ENCODE measurements at regions not wholly inside any gene's neighbourhood (a gene's known extent, or its start where the extent isn't known, plus 50 kb on each side); places are given as distances from the start of the nearest gene placed in this dataset.

GRCh38 chr11:38456371-38456770, 1858.3 kb upstream of the RAG2 start:
- no peaks in the 10 kb centered on the region for H3K27me3 ChIP-seq (replicated peaks; ENCODE audit: insufficient read depth)
- H3K4me2 ChIP-seq (ENCODE audit: unreplicated experiment) = no peak overlapping the region
- no peak overlapping the region for H3K27ac ChIP-seq
- H3K9me3 ChIP-seq (ENCODE audit: low read depth) = no peaks in the 10 kb centered on the region
- no peaks in the 10 kb centered on the region for H3K79me2 ChIP-seq (ENCODE audit: insufficient read depth)
- no peaks in the 10 kb centered on the region for H4K20me1 ChIP-seq (ENCODE audit: insufficient read depth)
- in situ Hi-C loops (cut with MboI) = no loop called here
- H2AFZ ChIP-seq = no peak overlapping the region
- WGBS, 2 experiments (ENCODE audit: low coverage in 1 of 2, low lambda C conversion rate in 2 of 2, missing lambda C conversion rate in 2 of 2) = 5 to 15% methylated on average over 3 of the region's 3 CpGs
- no peaks in the 10 kb centered on the region for H3K36me3 ChIP-seq (ENCODE audit: low read depth)
- DNase-seq = no peak
- H3K4me3 ChIP-seq = no peak overlapping the region
- H3K9me2 ChIP-seq (ENCODE audit: insufficient read depth) = no peaks in the 10 kb centered on the region
- H3F3A ChIP-seq (ENCODE audit: insufficient read depth) = no peaks in the 10 kb centered on the region
- H3K9ac ChIP-seq = no peak overlapping the region
- TF ChIP-seq EZH2phosphoT487 (IDR thresholded peaks at IDR 0.05; ENCODE audit: insufficient read depth, low read depth) = no peak
- no peak for TF ChIP-seq EZH2 (IDR thresholded peaks at IDR 0.05; ENCODE audit: insufficient read depth, poor library complexity, severe bottlenecking)
- no peaks in the 10 kb centered on the region for H3K4me1 ChIP-seq (ENCODE audit: insufficient read depth)

- H4K20me1 ChIP-seq (ENCODE audit: insufficient read depth) = no peaks in the 10 kb centered on the region
- H3K4me3 ChIP-seq = no peak overlapping the region
- no peak overlapping the region for H2AFZ ChIP-seq
- TF ChIP-seq EZH2 (IDR thresholded peaks at IDR 0.05; ENCODE audit: insufficient read depth, poor library complexity, severe bottlenecking) (no peak), EZH2phosphoT487 (IDR thresholded peaks at IDR 0.05; ENCODE audit: insufficient read depth, low read depth) (no peak)
- H3K79me2 ChIP-seq (ENCODE audit: insufficient read depth) = no peaks in the 10 kb centered on the region
- no peaks in the 10 kb centered on the region for H3K36me3 ChIP-seq (ENCODE audit: low read depth)
- H3F3A ChIP-seq (ENCODE audit: insufficient read depth) = no peaks in the 10 kb centered on the region
- H3K9ac ChIP-seq = no peak overlapping the region
- in situ Hi-C loops (cut with MboI) = no loop called here
- no peaks in the 10 kb centered on the region for H3K27me3 ChIP-seq (replicated peaks; ENCODE audit: insufficient read depth)
- H3K9me2 ChIP-seq (ENCODE audit: insufficient read depth) = no peaks in the 10 kb centered on the region
- no peak overlapping the region for H3K4me2 ChIP-seq (ENCODE audit: unreplicated experiment)
- H3K9me3 ChIP-seq (ENCODE audit: low read depth) = no peaks in the 10 kb centered on the region
- no peaks in the 10 kb centered on the region for H3K4me1 ChIP-seq (ENCODE audit: insufficient read depth)
- no peak overlapping the region for H3K27ac ChIP-seq
- no peak for DNase-seq
- WGBS, 2 experiments (ENCODE audit: low coverage in 1 of 2, low lambda C conversion rate in 2 of 2, missing lambda C conversion rate in 2 of 2) = 7 to 11% methylated on average over 2 of the region's 2 CpGs
Measured at GRCh38 chr11:38448284-38448683, 1850.2 kb upstream of the RAG2 start.

DNA sequence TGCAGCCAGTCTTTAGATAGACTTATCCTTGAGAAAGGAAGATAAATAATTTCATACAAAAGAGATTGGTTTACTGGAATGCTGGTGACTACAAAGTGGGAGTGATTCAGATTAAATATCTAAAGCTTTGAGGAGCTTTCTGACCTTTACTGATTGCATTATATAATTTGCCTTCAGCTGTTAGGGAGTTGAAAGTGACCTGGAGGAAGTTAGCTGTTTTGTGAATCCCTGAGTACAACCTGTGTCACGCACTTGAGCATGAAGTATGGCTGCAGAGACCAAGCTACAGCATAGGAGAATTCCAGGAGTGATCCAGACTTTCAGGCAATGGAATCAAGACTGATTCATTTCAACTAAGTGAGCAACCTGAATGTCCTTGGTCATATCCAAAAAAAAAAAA, 1848.3 kb upstream of the RAG2 start:
- H2AFZ ChIP-seq = no peak overlapping the region
- no peak overlapping the region for H3K4me3 ChIP-seq
- no peaks in the 10 kb centered on the region for H4K20me1 ChIP-seq (ENCODE audit: insufficient read depth)
- no peak for DNase-seq
- in situ Hi-C loops (cut with MboI) = no loop called here
- H3K36me3 ChIP-seq (ENCODE audit: low read depth) = no peaks in the 10 kb centered on the region
- H3K4me2 ChIP-seq (ENCODE audit: unreplicated experiment) = no peak overlapping the region
- no peak for TF ChIP-seq EZH2 (IDR thresholded peaks at IDR 0.05; ENCODE audit: insufficient read depth, poor library complexity, severe bottlenecking)
- TF ChIP-seq EZH2phosphoT487 (IDR thresholded peaks at IDR 0.05; ENCODE audit: insufficient read depth, low read depth) = no peak
- H3K4me1 ChIP-seq (ENCODE audit: insufficient read depth) = no peaks in the 10 kb centered on the region
- no peaks in the 10 kb centered on the region for H3K9me3 ChIP-seq (ENCODE audit: low read depth)
- H3K9ac ChIP-seq = no peak overlapping the region
- no peak overlapping the region for H3K27ac ChIP-seq
- H3K9me2 ChIP-seq (ENCODE audit: insufficient read depth) = no peaks in the 10 kb centered on the region
- H3K79me2 ChIP-seq (ENCODE audit: insufficient read depth) = no peaks in the 10 kb centered on the region
- H3K27me3 ChIP-seq (replicated peaks; ENCODE audit: insufficient read depth) = no peaks in the 10 kb centered on the region
- WGBS, 2 experiments (ENCODE audit: low coverage in 1 of 2, low lambda C conversion rate in 2 of 2, missing lambda C conversion rate in 2 of 2) = 17 to 21% methylated on average over 1 of the region's 1 CpG
- no peaks in the 10 kb centered on the region for H3F3A ChIP-seq (ENCODE audit: insufficient read depth)

GRCh38 chr11:38438091-38438490, 1840.1 kb upstream of the RAG2 start:
- Histone ChIP-seq H3F3A (ENCODE audit: insufficient read depth) (no peaks in the 10 kb centered on the region), H3K4me2 (ENCODE audit: unreplicated experiment) (no peak overlapping the region), H3K9me2 (ENCODE audit: insufficient read depth) (no peaks in the 10 kb centered on the region), H3K9me3 (ENCODE audit: low read depth) (no peaks in the 10 kb centered on the region), H3K27me3 (replicated peaks; ENCODE audit: insufficient read depth) (no peaks in the 10 kb centered on the region), H3K9ac (no peak overlapping the region), H3K27ac (no peak overlapping the region), H3K4me1 (ENCODE audit: insufficient read depth) (no peaks in the 10 kb centered on the region), H2AFZ (no peak overlapping the region), H4K20me1 (ENCODE audit: insufficient read depth) (no peaks in the 10 kb centered on the region), H3K79me2 (ENCODE audit: insufficient read depth) (no peaks in the 10 kb centered on the region), H3K4me3 (no peak overlapping the region), H3K36me3 (ENCODE audit: low read depth) (no peaks in the 10 kb centered on the region)
- DNase-seq = no peak
- in situ Hi-C loops (cut with MboI) = no loop called here
- no peak for TF ChIP-seq EZH2 (IDR thresholded peaks at IDR 0.05; ENCODE audit: insufficient read depth, poor library complexity, severe bottlenecking)
- TF ChIP-seq EZH2phosphoT487 (IDR thresholded peaks at IDR 0.05; ENCODE audit: insufficient read depth, low read depth) = no peak

DNA sequence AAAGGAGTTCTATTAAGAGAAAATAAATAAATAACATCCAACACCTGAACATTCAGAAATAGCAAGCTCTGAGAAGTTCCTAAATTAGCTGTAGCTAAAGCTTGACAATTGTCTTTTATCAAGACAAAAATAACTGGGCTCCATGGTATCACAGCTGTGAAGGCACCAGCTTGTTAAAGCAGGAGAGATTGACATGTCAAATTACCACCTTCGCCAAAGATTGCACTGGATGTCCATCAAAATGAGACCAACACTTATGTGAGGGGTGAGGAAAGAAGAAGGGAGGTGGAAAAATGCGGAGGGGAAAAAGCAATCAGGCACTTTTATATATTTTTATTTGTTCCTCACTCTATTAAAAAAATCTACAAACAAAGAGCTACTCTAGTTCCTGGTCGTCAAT, 1827.5 kb upstream of the RAG2 start:
- no peak overlapping the region for H2AFZ ChIP-seq
- no peaks in the 10 kb centered on the region for H3K9me2 ChIP-seq (ENCODE audit: insufficient read depth)
- H3K4me1 ChIP-seq (ENCODE audit: insufficient read depth) = no peaks in the 10 kb centered on the region
- WGBS, 2 experiments (ENCODE audit: low coverage in 1 of 2, low lambda C conversion rate in 2 of 2, missing lambda C conversion rate in 2 of 2) = 4 to 7% methylated on average over 3 of the region's 3 CpGs
- H3F3A ChIP-seq (ENCODE audit: insufficient read depth) = no peaks in the 10 kb centered on the region
- TF ChIP-seq EZH2 (IDR thresholded peaks at IDR 0.05; ENCODE audit: insufficient read depth, poor library complexity, severe bottlenecking) (no peak), EZH2phosphoT487 (IDR thresholded peaks at IDR 0.05; ENCODE audit: insufficient read depth, low read depth) (no peak)
- no peaks in the 10 kb centered on the region for H4K20me1 ChIP-seq (ENCODE audit: insufficient read depth)
- no peak overlapping the region for H3K4me3 ChIP-seq
- H3K4me2 ChIP-seq (ENCODE audit: unreplicated experiment) = no peak overlapping the region
- no peaks in the 10 kb centered on the region for H3K9me3 ChIP-seq (ENCODE audit: low read depth)
- in situ Hi-C loops (cut with MboI) = no loop called here
- no peak for DNase-seq
- no peaks in the 10 kb centered on the region for H3K36me3 ChIP-seq (ENCODE audit: low read depth)
- no peak overlapping the region for H3K9ac ChIP-seq
- H3K27ac ChIP-seq = no peak overlapping the region
- no peaks in the 10 kb centered on the region for H3K79me2 ChIP-seq (ENCODE audit: insufficient read depth)
- no peaks in the 10 kb centered on the region for H3K27me3 ChIP-seq (replicated peaks; ENCODE audit: insufficient read depth)

Data from GM23248 (cell line).